ENCODE measurements at regions not wholly inside any gene's neighbourhood (a gene's known extent, or its start where the extent isn't known, plus 50 kb on each side); places are given as distances from the start of the nearest gene placed in this dataset.
"Not testable (repeated sequence)": the region's sequence is repeated elsewhere in the genome, so short reads cannot be mapped to it uniquely, and the experiment has no call there.

DNA sequence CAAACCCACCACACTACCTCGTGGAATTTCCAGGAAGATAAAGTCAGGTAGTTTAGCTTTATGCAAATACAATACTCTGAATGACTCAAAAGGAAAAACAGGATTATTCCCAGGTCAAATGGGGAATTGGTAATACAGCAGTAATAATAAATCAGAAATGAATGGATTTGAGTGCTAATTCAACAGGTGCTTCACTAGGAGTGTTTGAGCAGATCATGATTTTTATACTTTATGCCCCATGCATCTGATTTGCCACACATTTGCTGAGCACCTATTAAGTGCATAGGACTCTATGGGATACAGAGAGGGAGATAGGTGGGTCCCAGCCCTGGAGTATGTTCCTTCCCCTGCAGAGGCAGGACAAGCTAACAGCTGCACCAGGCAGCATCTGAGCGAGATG, 381.4 kb upstream of the PODXL start:
- DNase-seq (no peak), ATAC-seq (no peak)
- intact Hi-C loops (cut with DNase I) = no loop called here
- TF ChIP-seq, protein P1, sequence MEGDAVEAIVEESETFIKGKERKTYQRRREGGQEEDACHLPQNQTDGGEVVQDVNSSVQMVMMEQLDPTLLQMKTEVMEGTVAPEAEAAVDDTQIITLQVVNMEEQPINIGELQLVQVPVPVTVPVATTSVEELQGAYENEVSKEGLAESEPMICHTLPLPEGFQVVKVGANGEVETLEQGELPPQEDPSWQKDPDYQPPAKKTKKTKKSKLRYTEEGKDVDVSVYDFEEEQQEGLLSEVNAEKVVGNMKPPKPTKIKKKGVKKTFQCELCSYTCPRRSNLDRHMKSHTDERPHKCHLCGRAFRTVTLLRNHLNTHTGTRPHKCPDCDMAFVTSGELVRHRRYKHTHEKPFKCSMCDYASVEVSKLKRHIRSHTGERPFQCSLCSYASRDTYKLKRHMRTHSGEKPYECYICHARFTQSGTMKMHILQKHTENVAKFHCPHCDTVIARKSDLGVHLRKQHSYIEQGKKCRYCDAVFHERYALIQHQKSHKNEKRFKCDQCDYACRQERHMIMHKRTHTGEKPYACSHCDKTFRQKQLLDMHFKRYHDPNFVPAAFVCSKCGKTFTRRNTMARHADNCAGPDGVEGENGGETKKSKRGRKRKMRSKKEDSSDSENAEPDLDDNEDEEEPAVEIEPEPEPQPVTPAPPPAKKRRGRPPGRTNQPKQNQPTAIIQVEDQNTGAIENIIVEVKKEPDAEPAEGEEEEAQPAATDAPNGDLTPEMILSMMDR (IDR thresholded peaks at IDR 0.05) = no peak
- peaks cover 0 to 25% (median 7%) of the 10 kb centered on the region in 7 donors for H3K27me3 ChIP-seq
- no peaks in the 10 kb centered on the region for H3K36me3 ChIP-seq
- no peaks in the 10 kb centered on the region for H3K4me1 ChIP-seq
- H3K4me3 ChIP-seq = no peak overlapping the region
- no peaks in the 10 kb centered on the region for H3K9me3 ChIP-seq
- no peak overlapping the region for H3K27ac ChIP-seq
- WGBS, 2 donors = 67 to 76% methylated on average over 2 of the region's 2 CpGs

DNA sequence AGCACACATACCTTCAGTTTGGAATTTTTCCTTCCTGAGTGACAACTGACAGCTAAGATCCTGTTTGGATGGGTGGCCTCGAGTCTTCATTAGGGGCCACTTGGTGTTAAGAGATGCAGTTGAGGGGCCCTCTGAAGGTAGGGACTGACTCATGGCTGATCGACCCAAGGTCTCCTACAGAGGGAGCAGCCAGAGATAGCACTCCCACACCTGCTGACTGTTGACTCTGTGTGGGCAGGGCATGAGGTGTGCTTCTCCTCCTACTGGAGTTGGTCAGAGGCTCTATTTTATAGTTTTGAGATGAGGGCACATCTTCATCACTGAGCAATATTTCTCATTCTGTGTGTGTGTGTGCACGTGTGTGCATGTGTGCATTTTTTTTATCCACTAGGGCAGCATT, 378.8 kb upstream of the PODXL start:
- 47 to 55% methylated on average over 3 of the region's 3 CpGs for WGBS, 2 donors
- TF ChIP-seq, protein P1 (IDR thresholded peaks at IDR 0.05) = no peak

DNA sequence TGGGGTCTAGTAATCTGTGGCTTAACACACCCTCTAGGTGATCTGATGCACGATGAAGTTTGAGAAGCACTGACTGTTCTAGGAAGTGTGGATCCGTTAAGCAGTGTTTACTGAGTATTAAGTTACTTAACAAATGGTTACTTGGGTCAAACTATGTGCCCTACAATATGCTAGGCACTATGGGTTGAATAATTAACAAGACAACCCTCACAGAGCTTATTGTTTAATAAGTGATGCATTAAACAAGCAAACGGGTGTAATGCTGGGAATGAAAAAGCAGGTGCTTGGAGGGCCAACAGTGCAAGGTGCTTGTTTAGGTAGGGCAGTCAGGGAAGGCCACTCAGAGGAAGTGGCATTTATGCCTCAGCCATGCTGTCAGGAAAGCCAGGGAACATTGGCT, 378.0 kb upstream of the PODXL start:
- Histone ChIP-seq H3K4me1 (no peaks in the 10 kb centered on the region), H3K27me3 (peaks cover 0 to 30% (median 13%) of the 10 kb centered on the region in 7 donors), H3K27ac (no peak overlapping the region), H3K4me3 (no peak overlapping the region), H3K9me3 (no peaks in the 10 kb centered on the region), H3K36me3 (no peaks in the 10 kb centered on the region)
- no peak for DNase-seq
- 69 to 74% methylated on average over 3 of the region's 3 CpGs for WGBS, 2 donors
- TF ChIP-seq, protein P1 (IDR thresholded peaks at IDR 0.05) = no peak
- intact Hi-C loops (cut with DNase I) = no loop called here
- no peak for ATAC-seq

More for the DNA sequence above, 378.8 kb upstream of the PODXL start:
- intact Hi-C loops (cut with DNase I) = no loop called here
- H3K27ac ChIP-seq = no peak overlapping the region
- H3K9me3 ChIP-seq = no peaks in the 10 kb centered on the region
- H3K36me3 ChIP-seq = no peaks in the 10 kb centered on the region
- no peaks in the 10 kb centered on the region for H3K4me1 ChIP-seq
- DNase-seq (no peak), ATAC-seq (no peak)
- H3K4me3 ChIP-seq = no peak overlapping the region
- H3K27me3 ChIP-seq = peaks cover 0 to 29% (median 11%) of the 10 kb centered on the region in 7 donors

DNA sequence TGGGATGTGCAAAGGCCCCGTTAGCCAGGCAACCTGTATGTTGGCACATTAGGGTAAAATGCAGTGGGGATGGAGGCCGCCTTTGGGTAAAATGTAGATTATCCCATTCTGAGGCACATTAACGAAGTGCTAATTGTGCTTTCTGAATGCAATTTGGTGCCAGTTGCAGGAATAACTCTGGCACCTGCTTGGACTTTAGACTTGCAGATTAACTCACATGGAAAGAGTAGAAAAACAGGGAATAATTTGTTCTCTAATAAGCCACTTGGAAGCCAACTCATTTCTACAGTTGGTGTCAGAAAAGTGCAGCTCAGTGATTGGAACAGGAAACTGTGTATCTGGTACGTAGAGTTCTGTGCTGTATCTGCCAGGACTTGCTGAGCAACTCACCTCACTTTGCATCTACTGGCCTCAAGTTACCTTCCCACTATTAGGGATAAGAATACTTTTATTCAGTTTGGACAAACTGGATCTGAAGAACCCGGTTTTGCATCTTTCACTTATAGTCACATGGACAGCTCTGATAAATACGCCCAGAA, 377.4 kb upstream of the PODXL start:
- ATAC-seq = no peak
- intact Hi-C loops (cut with DNase I) = no loop called here
- Histone ChIP-seq H3K4me3 (no peak overlapping the region), H3K27me3 (peaks cover 0 to 30% (median 17%) of the 10 kb centered on the region in 7 donors), H3K4me1 (no peaks in the 10 kb centered on the region), H3K36me3 (no peaks in the 10 kb centered on the region), H3K9me3 (no peaks in the 10 kb centered on the region), H3K27ac (no peak overlapping the region)
- TF ChIP-seq, protein P1 (IDR thresholded peaks at IDR 0.05) = no peak
- no peak for DNase-seq
- 67 to 72% methylated on average over 6 of the region's 6 CpGs for WGBS, 2 donors

DNA sequence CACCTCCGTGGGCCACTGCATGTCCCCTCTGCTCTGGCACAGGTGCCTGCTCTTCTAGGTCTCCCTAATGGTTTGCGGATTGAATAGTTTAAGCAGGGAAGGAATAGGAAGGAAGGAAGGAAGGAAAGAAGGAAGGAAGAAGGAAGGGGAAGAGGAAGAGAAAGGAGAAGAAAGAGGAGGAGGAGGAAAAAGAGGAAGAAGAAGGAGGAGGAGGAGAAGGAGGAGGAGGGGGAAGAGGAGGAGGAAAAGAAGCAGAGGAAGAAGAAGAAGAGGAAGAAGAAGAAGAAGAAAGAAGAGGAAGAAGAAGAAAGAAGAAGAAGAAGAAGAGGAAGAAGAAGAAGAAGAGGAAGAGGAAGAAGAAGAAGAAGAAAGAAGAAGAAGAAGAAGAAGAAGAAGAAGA, 376.8 kb upstream of the PODXL start:
- H3K4me1 ChIP-seq; ATAC-seq; H3K36me3 ChIP-seq; intact Hi-C loops (cut with DNase I); H3K4me3 ChIP-seq; H3K9me3 ChIP-seq; H3K27ac ChIP-seq; DNase-seq: not testable (repeated sequence)
- 87 to 89% methylated on average over 2 of the region's 2 CpGs for WGBS, 2 donors
- peaks cover 0 to 30% (median 17%) of the 10 kb centered on the region in 7 donors for H3K27me3 ChIP-seq
